A549 (cell line): ENCODE measurements at regions not wholly inside any gene's neighbourhood (a gene's known extent, or its start where the extent isn't known, plus 50 kb on each side); places are given as distances from the start of the nearest gene placed in this dataset.

Experiments used
- BCL3 ChIP-seq: fragments of >200 bp; sonication (Bioruptor Twin); formaldehyde crosslinking; IDR thresholded peaks from 3 replicates; pipeline ENCODE4 v1.6.1; 2016
- CHD2 ChIP-seq: fragments of 150-350 bp; IDR thresholded peaks from 2 replicates; pipeline ENCODE4 v1.6.1; 2014; ENCODE audit warnings: low read length; ENCODE audit not compliant: partially characterized antibody
- CTCF ChIP-seq: fragments of >200 bp; sonication (Bioruptor Twin); formaldehyde crosslinking; IDR thresholded peaks from 3 replicates; pipeline ENCODE4 v1.5.1; 2016
- ELK1 ChIP-seq: fragments of 150-350 bp; IDR thresholded peaks from 2 replicates; pipeline ENCODE4 v1.6.1; 2014; ENCODE audit warnings: low read depth, mild to moderate bottlenecking, low read length
- ESRRA ChIP-seq: fragments of 150-350 bp; IDR thresholded peaks from 2 replicates; pipeline ENCODE4 v1.6.1; 2014; ENCODE audit warnings: mild to moderate bottlenecking, low read length, borderline replicate concordance
- FOSL2 ChIP-seq, 2 experiments: fragments of 450-650 bp in 1 of 2; fragments of >200 bp in 1 of 2; sonication (Bioruptor Twin) in 1 of 2; formaldehyde crosslinking; IDR thresholded peaks; 2 replicates each; pipeline versions ENCODE4 v1.5.0 to v1.6.1; 2016 to 2020; ENCODE audit warnings: mild to moderate bottlenecking in 1 of 2, moderate library complexity in 1 of 2
- JUNB ChIP-seq: fragments of >200 bp; sonication (Bioruptor Twin); formaldehyde crosslinking; IDR thresholded peaks from 2 replicates; pipeline ENCODE4 v1.6.1; 2016
- MAFK ChIP-seq: fragments of 450-650 bp; IDR thresholded peaks from 2 replicates; pipeline ENCODE4 v1.6.1; 2014; ENCODE audit not compliant: partially characterized antibody
- MAX ChIP-seq: IDR thresholded peaks from 2 replicates; pipeline ENCODE4 v1.6.1; 2012
- PHF8 ChIP-seq: fragments of 200-600 bp; sonication (generic); IDR thresholded peaks from 2 replicates; pipeline ENCODE4 v1.6.1; 2016; ENCODE audit warnings: low read depth, mild to moderate bottlenecking, antibody characterized with exemption, moderate library complexity, borderline replicate concordance
- POLR2A ChIP-seq: IDR thresholded peaks from 2 replicates; pipeline ENCODE4 v1.6.1; 2012; ENCODE audit warnings: mild to moderate bottlenecking, low read length
- REST ChIP-seq: fragments of 200-600 bp; sonication (generic); IDR thresholded peaks from 2 replicates; pipeline ENCODE4 v1.6.1; 2016; ENCODE audit warnings: antibody characterized with exemption, mild to moderate bottlenecking, moderate library complexity
- USF2 ChIP-seq: fragments of 450-650 bp; IDR thresholded peaks from 2 replicates; pipeline ENCODE4 v1.6.1; 2014; ENCODE audit warnings: antibody characterized with exemption

- TF ChIP-seq POLR2A = no peak
- TF ChIP-seq CTCF = no peak
- no peak for TF ChIP-seq ESRRA
- TF ChIP-seq REST = no peak
- no peak for TF ChIP-seq CHD2
- no peak for TF ChIP-seq BCL3
- TF ChIP-seq MAFK = no peak
- no peak for TF ChIP-seq USF2
- no peak for TF ChIP-seq MAX
- TF ChIP-seq JUNB = no peak
- no peak for TF ChIP-seq ELK1
- no peak for TF ChIP-seq PHF8
- no peak for TF ChIP-seq FOSL2 (IDR thresholded peaks at IDR 0.05)
- TF ChIP-seq FOSL2 (CRISPR knock-in tag; IDR thresholded peaks at IDR 0.05) = no peak
Measured at GRCh38 chr18:76246590-76246989, 248.5 kb downstream of the ZNF516 start.
